ENCODE measurements at regions not wholly inside any gene's neighbourhood (a gene's known extent, or its start where the extent isn't known, plus 50 kb on each side); places are given as distances from the start of the nearest gene placed in this dataset.

GRCh38 chr1:200354243-200354642, 55.6 kb downstream of the ZNF281 start:
- Histone ChIP-seq H3K79me2 (ENCODE audit: insufficient read depth, low read length) (no peaks in the 10 kb centered on the region), H3K4me1 (ENCODE audit: insufficient read depth, low read length) (peaks cover 15% of the 10 kb centered on the region), H3K27me3 (ENCODE audit: control insufficient read depth in 1 of 2, insufficient read depth in 2 of 2, low read length in 2 of 2) (no peaks in the 10 kb centered on the region), H3K4me3 (replicated peaks in 1 of 3; ENCODE audit: insufficient read depth in 1 of 3, low read depth in 2 of 3, low read length in 3 of 3) (no peak overlapping the region), H4K20me1 (ENCODE audit: insufficient read depth, low read length) (no peaks in the 10 kb centered on the region), H3K9ac (ENCODE audit: insufficient read depth, low read depth, low read length) (no peak overlapping the region), H3K4me2 (ENCODE audit: low read depth, low read length) (no peak overlapping the region), H3K27ac (ENCODE audit: extremely low read length, insufficient read depth, low read length) (no peak overlapping the region), H3K9me3 (ENCODE audit: low read length) (no peaks in the 10 kb centered on the region), H3K36me3 (replicated peaks in 1 of 2; ENCODE audit: control insufficient read depth in 1 of 2, insufficient read depth in 2 of 2, low read length in 2 of 2) (no peaks in the 10 kb centered on the region), H2AFZ (ENCODE audit: low read length) (no peak overlapping the region)
- ATAC-seq: no peak
- FAIRE-seq: no peak
- POLR2A ChIA-PET: no interaction called here
- intact Hi-C loops (cut with micrococcal nuclease; ENCODE audit: unreplicated experiment) (no loop called here), in situ Hi-C loops (cut with HindIII; ENCODE audit: extremely low pct_ligation_motif_present, low pct_unique_long_range_greater_than_20kb) (no loop called here)
- 89% methylated on average over 2 of the region's 2 CpGs for WGBS (ENCODE audit: low lambda C conversion rate)
- no TSS peak for BruUV-seq (replicated peaks)
- DNase-seq (ENCODE audit: low spot score): no peak
- CTCF ChIA-PET (ENCODE audit: low intra/inter-chr PET ratio, low total read pairs): no interaction called here
- TF ChIP-seq ZBTB20 (CRISPR knock-in tag; IDR thresholded peaks at IDR 0.05; ENCODE audit: borderline replicate concordance, low read depth) (no peak), HNRNPLL (IDR thresholded peaks at IDR 0.05; ENCODE audit: low read depth, low read length, poor library complexity, severe bottlenecking) (no peak), KDM5A (IDR thresholded peaks at IDR 0.05; ENCODE audit: borderline replicate concordance, low read length) (no peak), PRPF4 (IDR thresholded peaks at IDR 0.05; ENCODE audit: low read depth, low read length, poor library complexity, severe bottlenecking) (no peak), ZIK1 (CRISPR knock-in tag; IDR thresholded peaks at IDR 0.05; ENCODE audit: borderline replicate concordance, low read depth) (no peak), CC2D1A (CRISPR knock-in tag; IDR thresholded peaks at IDR 0.05) (no peak), ZFP82 (CRISPR knock-in tag; IDR thresholded peaks at IDR 0.05; ENCODE audit: borderline replicate concordance) (no peak), ZFP36L2 (CRISPR knock-in tag; IDR thresholded peaks at IDR 0.05) (no peak), ZNF800 (CRISPR knock-in tag; IDR thresholded peaks at IDR 0.05) (no peak), ZNF709 (CRISPR knock-in tag; IDR thresholded peaks at IDR 0.05) (no peak), NR2F6 (IDR thresholded peaks at IDR 0.05) (no peak), NR2F6 (CRISPR knock-in tag; IDR thresholded peaks at IDR 0.05) (no peak), ZC3H13 (CRISPR knock-in tag; IDR thresholded peaks at IDR 0.05) (no peak), TRAFD1 (CRISPR knock-in tag; IDR thresholded peaks at IDR 0.05; ENCODE audit: borderline replicate concordance) (no peak), EHMT2 (IDR thresholded peaks at IDR 0.05; ENCODE audit: borderline replicate concordance, low read depth, low read length) (no peak), ARID5B (CRISPR knock-in tag; IDR thresholded peaks at IDR 0.05) (no peak), MATR3 (CRISPR knock-in tag; IDR thresholded peaks at IDR 0.05) (no peak)
- TF ChIP-seq, protein P1, sequence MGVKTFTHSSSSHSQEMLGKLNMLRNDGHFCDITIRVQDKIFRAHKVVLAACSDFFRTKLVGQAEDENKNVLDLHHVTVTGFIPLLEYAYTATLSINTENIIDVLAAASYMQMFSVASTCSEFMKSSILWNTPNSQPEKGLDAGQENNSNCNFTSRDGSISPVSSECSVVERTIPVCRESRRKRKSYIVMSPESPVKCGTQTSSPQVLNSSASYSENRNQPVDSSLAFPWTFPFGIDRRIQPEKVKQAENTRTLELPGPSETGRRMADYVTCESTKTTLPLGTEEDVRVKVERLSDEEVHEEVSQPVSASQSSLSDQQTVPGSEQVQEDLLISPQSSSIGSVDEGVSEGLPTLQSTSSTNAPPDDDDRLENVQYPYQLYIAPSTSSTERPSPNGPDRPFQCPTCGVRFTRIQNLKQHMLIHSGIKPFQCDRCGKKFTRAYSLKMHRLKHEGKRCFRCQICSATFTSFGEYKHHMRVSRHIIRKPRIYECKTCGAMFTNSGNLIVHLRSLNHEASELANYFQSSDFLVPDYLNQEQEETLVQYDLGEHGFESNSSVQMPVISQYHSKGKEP (CRISPR knock-in tag; IDR thresholded peaks at IDR 0.05): no peak

Measured in HepG2 (cell line).